SKM-1 treated with dmso at 0.1 percent for 144 hours (cell line): ENCODE measurements at regions not wholly inside any gene's neighbourhood (a gene's known extent, or its start where the extent isn't known, plus 50 kb on each side); places are given as distances from the start of the nearest gene placed in this dataset.
A peak's percentile ranks its signal among the peaks of the same experiment; 100 is the strongest.

Experiments
- DNase-seq: peaks from one replicate; lab custom pipeline; 2025; ENCODE audit not compliant: unreplicated experiment; lab: John Stamatoyannopoulos, UW

GRCh38 chr12:96132819-96133218 lies 61.4 kb upstream of the ELK3 start:
- DNase-seq, result no peak

GRCh38 chr12:96134200-96134599 lies 60.0 kb upstream of the ELK3 start:
- no peak for DNase-seq

GRCh38 chr12:96136161-96136560 lies 58.0 kb upstream of the ELK3 start:
- no peak for DNase-seq

GRCh38 chr12:96136725-96137378 lies 57.3 kb upstream of the ELK3 start:
- no peak for DNase-seq

GRCh38 chr12:96140174-96140573 lies 54.0 kb upstream of the ELK3 start:
- no peak for DNase-seq

- DNase-seq, result no peak
Measured at GRCh38 chr12:96141216-96141912, 52.8 kb upstream of the ELK3 start.

GRCh38 chr12:96143392-96143791 lies 50.8 kb upstream of the ELK3 start:
- DNase-seq, result peak; percentile 52

- DNase-seq, result no peak
Measured at GRCh38 chr12:96143827-96144565, 50.2 kb upstream of the ELK3 start.
